SH-SY5Y (cell line): ENCODE measurements at regions not wholly inside any gene's neighbourhood (a gene's known extent, or its start where the extent isn't known, plus 50 kb on each side); places are given as distances from the start of the nearest gene placed in this dataset.

Source experiments
- GATA2 ChIP-seq: IDR thresholded peaks from 2 replicates; pipeline ENCODE4 v1.6.1; 2011; ENCODE audit warnings: mild to moderate bottlenecking, low read depth, low read length
- GATA3 ChIP-seq: IDR thresholded peaks from 2 replicates; pipeline ENCODE4 v1.6.1; 2011; ENCODE audit warnings: low read depth, mild to moderate bottlenecking, low read length, moderate library complexity

DNA sequence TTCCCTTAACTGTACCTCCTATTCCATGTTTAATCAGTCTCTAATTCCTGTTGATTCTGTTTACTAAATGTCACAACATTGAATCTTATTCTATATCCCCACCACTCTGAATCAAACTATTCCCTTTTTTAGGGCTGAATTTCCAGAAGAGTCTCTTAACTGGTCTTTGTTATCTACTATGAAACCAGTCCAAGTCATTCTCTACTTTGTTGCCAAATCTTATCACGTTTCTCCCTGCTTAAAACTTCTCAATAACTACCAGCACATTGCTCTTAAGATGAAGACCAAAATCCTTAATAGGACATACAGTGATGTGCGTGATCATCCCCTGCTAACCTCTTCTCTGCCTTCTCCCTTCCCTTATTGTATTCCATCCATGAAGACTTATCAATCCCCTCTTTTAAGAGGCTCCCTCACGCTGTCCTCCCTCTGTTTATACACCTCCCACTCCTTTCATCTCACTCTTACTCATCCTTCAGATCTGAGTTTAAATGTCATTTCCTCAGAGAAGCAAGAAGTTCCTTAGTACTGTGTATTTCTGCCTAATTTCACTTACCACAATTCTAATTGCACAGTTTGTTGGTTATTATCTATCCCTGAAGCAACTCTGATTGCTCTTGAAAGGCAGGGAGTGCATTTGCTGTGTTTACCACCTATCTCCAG is 143.0 kb upstream of the AHI1 start:
- TF ChIP-seq GATA2 (no peak), GATA3 (no peak)
